Right cardiac atrium (tissue), 5 donors: ENCODE measurements at regions not wholly inside any gene's neighbourhood (a gene's known extent, or its start where the extent isn't known, plus 50 kb on each side); places are given as distances from the start of the nearest gene placed in this dataset.

Experiments used
- ATAC-seq, 2 donors: fragments of 200-7000 bp; cut with Tn5 transposase; one replicate each; pipeline versions ENCODE4 v1.8.0 to v1.9.1; 2020; ENCODE audit warnings: moderate library complexity in 2 of 2, mild to moderate bottlenecking in 1 of 2
- DNase-seq, 3 donors: peaks; one replicate each; pipeline ENCODE4 v3.0.0-alpha.2; 2020
- H3K27ac ChIP-seq: one replicate; pipeline ENCODE4 v1.5.1; 2013; ENCODE audit warnings: mild to moderate bottlenecking, low read length, control low read depth, moderate library complexity
- H3K27me3 ChIP-seq: one replicate; pipeline ENCODE4 v1.6.1; 2013; ENCODE audit not compliant: control insufficient read depth, insufficient read depth
- H3K4me1 ChIP-seq: one replicate; pipeline ENCODE4 v1.6.1; 2013; ENCODE audit warnings: low read length; ENCODE audit not compliant: control insufficient read depth, insufficient read depth
- H3K4me3 ChIP-seq: one replicate; pipeline ENCODE4 v1.5.1; 2013; ENCODE audit warnings: low read length, control low read depth
- H3K9me3 ChIP-seq: one replicate; pipeline ENCODE4 v1.6.1; 2013; ENCODE audit warnings: low read length; ENCODE audit not compliant: control insufficient read depth
- WGBS: extraction: QIAGEN DNeasy Blood & Tissue Kit; methylation state at CpG from one replicate; pipeline ENCODE4 v1.1.7; 2013; 5-methylcytosine and 5-hydroxymethylcytosine counted together
- intact Hi-C, 4 donors: fragments of 100-400 bp; cut with DNase I; formaldehyde crosslinking; loops; one replicate each; pipeline versions ENCODE4 v1.11.0 to v1.14.0; 2022 to 2023
- donor health status: healthy with polysubstance abuse.
- donor health status: DM: no; HTN: yes; CAD: no.
- donor health status: DM: no; HTN: no; CAD: no.
- donor health status: DM: no; HTN: yes; CAD: no; lungs with severe emphysema.
- donor health status: DM: yes; HTN: yes; CAD: no.

DNA sequence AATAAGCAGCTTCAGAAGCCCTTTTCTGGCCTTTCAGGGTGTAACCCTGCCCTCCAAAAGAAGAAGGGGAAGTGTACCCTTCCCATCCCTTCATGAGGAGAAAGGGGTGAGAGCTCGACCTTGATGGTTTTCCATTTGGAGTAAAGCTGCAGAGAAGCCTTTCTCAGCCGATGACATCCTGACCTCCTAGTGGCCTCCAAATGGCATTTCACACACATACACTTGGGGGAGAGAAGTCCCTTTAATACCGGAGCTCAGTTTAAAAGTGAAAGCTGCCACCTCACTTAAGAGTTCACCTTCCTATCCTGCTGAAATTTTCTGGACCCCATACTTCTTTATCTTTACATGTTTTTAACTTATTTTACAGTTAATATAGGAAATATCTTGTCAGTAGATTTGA is 716.7 kb downstream of the DCDC2C start:
- WGBS: 32% methylated on average over 3 of the region's 3 CpGs
- no peak overlapping the region for H3K4me3 ChIP-seq
- intact Hi-C loops: no loop called here
- H3K27ac ChIP-seq: no peak overlapping the region
- no peaks in the 10 kb centered on the region for H3K27me3 ChIP-seq
- DNase-seq (no peak), ATAC-seq (no peak)
- H3K4me1 ChIP-seq: no peaks in the 10 kb centered on the region
- H3K9me3 ChIP-seq: no peaks in the 10 kb centered on the region

DNA sequence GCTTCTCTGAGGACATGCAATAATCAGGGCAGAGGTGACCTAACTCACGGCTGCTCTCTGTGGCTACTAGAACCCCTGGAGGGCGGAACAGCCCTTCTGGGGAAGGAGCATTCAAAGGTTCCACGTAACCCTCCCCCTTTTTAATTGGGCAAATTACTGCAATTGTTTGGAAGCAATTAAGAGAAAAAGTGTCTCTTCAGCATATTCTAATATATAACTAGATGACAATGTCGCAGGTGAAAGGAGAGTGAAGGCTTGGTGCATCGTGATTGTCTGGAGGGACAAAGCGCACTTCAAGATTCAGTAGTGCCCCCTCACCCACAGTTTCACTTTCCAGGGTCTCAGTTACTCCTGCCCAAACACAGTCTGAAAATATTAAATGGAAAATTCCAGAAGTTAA is 720.8 kb downstream of the DCDC2C start:
- ATAC-seq: no peak
- 87% methylated on average over 6 of the region's 6 CpGs for WGBS
- H3K9me3 ChIP-seq: no peaks in the 10 kb centered on the region
- H3K27ac ChIP-seq: no peak overlapping the region
- DNase-seq: no peak
- H3K4me3 ChIP-seq: no peak overlapping the region
- no peaks in the 10 kb centered on the region for H3K4me1 ChIP-seq
- H3K27me3 ChIP-seq: no peaks in the 10 kb centered on the region
- intact Hi-C loops: no loop called here

DNA sequence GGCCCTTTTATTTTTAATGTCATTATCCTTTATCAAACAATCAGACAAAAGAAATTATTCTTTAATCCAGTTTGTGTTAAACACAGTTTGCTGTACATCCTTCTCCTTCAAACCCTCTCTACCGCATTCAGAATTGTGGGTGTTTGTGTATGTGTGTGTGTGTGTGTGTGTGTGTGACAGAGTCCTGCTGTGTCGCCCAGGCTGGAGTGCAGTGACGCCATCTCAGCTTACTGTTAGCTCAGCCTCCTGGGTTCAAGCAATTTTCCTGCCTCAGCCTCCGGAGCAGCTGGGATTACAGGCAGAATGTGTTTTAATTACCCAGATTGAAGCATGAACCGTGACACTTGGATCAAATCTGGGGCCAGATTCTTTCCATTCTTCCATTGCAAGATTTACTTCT is 723.7 kb downstream of the DCDC2C start:
- intact Hi-C loops: no loop called here
- no peak overlapping the region for H3K27ac ChIP-seq
- no peak for ATAC-seq
- WGBS: 73% methylated on average over 5 of the region's 5 CpGs
- no peak overlapping the region for H3K4me3 ChIP-seq
- H3K27me3 ChIP-seq: no peaks in the 10 kb centered on the region
- no peak for DNase-seq
- no peaks in the 10 kb centered on the region for H3K9me3 ChIP-seq
- no peaks in the 10 kb centered on the region for H3K4me1 ChIP-seq

DNA sequence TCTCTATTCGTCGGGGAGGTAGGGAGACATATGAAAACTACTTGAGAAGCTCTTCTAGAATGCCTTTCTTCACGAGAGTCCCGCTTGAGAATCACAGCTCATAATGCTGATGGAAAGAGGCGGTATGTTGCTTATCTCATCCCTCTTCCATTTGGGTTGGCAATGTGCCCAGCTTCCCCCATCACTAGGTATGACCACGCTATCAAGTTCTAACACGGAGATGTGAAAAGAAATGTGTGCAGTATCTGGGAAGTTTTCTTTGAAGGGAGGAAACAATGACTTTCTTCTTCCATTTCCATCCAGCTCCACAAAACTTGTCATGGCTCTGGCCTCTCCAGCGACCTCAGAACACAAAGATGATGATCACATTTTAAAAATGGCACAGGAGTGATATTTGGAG is 742.4 kb downstream of the DCDC2C start:
- no peak for ATAC-seq
- no peak for DNase-seq
- H3K4me1 ChIP-seq: no peaks in the 10 kb centered on the region
- WGBS: 23% methylated on average over 8 of the region's 8 CpGs
- no peak overlapping the region for H3K4me3 ChIP-seq
- H3K27ac ChIP-seq: no peak overlapping the region
- no peaks in the 10 kb centered on the region for H3K9me3 ChIP-seq
- intact Hi-C loops: no loop called here
- no peaks in the 10 kb centered on the region for H3K27me3 ChIP-seq

DNA sequence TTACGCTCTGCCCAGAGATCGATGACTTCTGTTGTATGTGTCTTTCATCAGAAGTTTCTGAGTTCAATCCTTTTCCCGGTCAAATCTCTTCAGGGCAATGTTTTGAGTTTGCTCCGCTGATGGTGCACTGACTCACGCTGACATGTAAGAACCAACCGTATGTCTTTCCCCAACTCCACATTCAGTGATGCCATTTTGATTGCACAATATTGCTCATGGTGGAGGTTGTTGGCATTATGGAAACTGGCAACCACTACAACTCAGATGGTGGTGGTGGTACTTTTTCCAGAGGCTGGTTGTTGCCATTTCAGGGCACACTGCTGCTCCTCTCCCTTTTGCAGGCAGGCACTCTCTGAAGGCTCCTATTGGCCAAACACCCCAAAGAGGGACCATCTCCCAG is 751.5 kb downstream of the DCDC2C start:
- Histone ChIP-seq H3K27me3 (no peaks in the 10 kb centered on the region), H3K9me3 (no peaks in the 10 kb centered on the region), H3K4me1 (no peaks in the 10 kb centered on the region), H3K27ac (no peak overlapping the region), H3K4me3 (no peak overlapping the region)
- DNase-seq (no peak), ATAC-seq (no peak)
- intact Hi-C loops: no loop called here
- WGBS: 88% methylated on average over 6 of the region's 6 CpGs

DNA sequence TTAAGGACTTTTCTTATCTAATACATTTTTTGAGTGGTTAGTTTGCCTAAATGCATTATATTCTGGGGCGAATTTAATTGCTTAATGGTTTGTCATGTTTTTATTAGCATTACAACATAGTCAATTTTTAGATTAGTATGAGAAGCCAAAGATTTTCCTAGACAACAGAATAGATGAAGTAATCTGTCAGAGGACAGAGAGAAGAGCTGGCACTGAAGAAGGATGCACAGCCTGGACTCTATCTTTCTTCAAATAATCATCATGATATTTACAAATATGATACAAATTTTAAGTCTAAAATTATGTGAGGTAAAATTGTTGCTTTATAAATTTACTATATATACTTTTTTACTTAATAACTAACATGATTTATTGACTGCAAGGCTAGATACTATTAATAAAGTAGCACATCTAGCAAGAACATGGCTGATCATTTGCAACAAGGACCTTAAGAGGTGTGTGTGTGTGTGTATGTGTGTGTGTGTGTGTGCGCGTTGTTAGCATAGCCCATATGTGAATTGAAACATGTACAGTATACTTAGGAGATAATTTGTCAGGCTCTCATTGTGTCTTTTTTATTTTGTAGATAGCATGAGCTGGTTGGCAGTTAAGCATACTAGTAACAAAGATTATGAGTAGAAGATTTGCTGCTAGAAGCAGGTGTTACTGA is 752.2 kb downstream of the DCDC2C start:
- Histone ChIP-seq H3K4me1 (no peaks in the 10 kb centered on the region), H3K9me3 (no peaks in the 10 kb centered on the region), H3K4me3 (no peak overlapping the region), H3K27ac (no peak overlapping the region), H3K27me3 (no peaks in the 10 kb centered on the region)
- ATAC-seq (no peak), DNase-seq (no peak)
- 83% methylated on average over 3 of the region's 3 CpGs for WGBS
- intact Hi-C loops: no loop called here

DNA sequence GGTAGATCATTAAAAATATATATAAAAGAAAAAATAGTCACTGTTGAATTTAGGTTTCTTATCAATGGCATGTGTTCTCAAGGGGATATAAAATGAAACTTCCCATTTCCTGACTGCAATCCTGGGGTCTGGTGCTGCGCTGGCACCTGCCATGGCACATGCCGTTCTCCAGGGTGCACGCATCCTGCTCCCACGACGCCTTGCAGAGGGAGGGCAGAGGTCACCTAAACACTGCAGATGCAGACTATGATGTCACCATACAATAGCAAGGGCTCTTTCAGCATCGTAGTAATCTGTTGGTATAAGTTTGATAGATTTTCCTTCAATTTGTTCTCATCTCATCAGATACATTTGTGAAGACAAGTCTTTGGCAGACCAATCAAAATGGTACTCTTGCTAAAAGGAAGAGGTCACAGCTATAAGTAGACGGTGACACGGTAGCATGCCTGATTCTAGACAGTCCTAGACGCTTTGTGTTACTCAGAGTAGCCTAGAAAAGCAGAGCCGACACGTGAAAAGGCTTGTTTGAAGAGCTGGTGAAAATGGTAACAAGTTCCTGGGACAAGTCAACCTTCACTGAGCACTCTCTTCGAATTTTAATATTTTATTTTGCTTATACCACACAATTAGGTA is 761.4 kb downstream of the DCDC2C start:
- H3K27ac ChIP-seq: no peak overlapping the region
- H3K4me3 ChIP-seq: no peak overlapping the region
- H3K4me1 ChIP-seq: no peaks in the 10 kb centered on the region
- intact Hi-C loops: no loop called here
- ATAC-seq: no peak
- DNase-seq: peak in 1 of 3 donors; percentile 20
- H3K9me3 ChIP-seq: no peaks in the 10 kb centered on the region
- 72% methylated on average over 12 of the region's 12 CpGs for WGBS
- H3K27me3 ChIP-seq: no peaks in the 10 kb centered on the region

DNA sequence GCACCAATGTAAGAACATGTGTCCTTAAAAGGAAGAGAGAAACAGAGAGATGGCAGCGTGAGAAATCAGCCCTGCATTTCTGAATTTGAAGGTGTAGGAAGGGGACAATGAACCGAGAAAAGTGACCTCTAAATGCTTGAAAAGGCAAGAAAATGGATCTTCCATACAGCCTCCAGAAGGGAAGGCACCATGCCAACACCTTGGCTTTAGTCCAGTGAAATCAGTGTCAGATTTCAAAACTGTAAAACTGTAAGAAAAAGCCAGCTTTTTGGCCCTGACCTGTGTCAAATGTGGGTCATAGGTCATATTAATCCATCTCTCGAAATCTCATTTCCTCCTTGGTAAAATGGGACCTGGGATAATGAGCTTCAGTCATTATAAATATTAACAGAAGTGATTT is 762.3 kb downstream of the DCDC2C start:
- intact Hi-C loops: no loop called here
- Histone ChIP-seq H3K27ac (no peak overlapping the region), H3K9me3 (no peaks in the 10 kb centered on the region), H3K4me3 (no peak overlapping the region), H3K4me1 (no peaks in the 10 kb centered on the region), H3K27me3 (no peaks in the 10 kb centered on the region)
- 63% methylated on average over 3 of the region's 3 CpGs for WGBS
- DNase-seq (no peak), ATAC-seq (no peak)

DNA sequence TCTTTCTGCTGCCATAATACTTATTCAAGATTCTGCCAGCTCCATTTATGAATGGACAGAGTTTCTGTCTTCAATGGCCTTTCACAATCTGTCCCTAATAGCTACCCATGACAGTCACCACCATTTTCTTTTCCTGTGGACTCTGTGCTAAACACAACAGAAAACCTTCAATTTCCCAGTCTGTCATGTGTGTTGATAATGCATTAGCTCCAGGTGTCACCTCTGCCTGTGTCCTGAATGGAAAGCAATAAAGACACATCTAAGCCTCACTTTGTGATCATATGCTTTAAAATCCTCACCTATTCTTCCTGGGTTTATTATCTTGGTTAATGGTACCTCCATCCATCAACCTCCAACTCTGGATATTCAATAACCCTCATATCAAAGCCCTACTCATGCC is 772.2 kb downstream of the DCDC2C start:
- Histone ChIP-seq H3K9me3 (no peaks in the 10 kb centered on the region), H3K27ac (no peak overlapping the region), H3K4me1 (no peaks in the 10 kb centered on the region), H3K27me3 (no peaks in the 10 kb centered on the region), H3K4me3 (no peak overlapping the region)
- ATAC-seq (no peak), DNase-seq (no peak)
- intact Hi-C loops: no loop called here

DNA sequence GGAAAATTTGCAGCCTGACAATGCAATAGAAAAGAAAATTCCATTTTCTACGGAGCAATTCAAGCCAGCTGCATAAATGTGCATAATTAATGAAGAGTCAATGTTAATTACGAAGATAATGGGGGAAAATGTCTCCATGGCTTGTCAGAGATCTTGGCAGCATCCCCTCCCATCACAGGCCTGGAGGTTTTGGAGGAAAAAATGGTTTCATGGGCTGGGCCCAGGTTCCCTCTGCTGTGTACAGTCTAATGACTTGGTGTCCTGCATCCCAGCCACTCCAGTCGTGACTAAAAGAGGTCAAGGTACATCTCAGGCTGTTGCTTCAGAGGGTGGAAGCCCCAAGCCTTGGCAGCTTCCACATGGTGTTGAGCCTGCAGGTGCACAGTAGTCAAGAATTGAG is 779.7 kb downstream of the DCDC2C start:
- Histone ChIP-seq H3K4me3 (no peak overlapping the region), H3K27ac (no peak overlapping the region), H3K27me3 (no peaks in the 10 kb centered on the region), H3K9me3 (no peaks in the 10 kb centered on the region), H3K4me1 (no peaks in the 10 kb centered on the region)
- 52% methylated on average over 3 of the region's 3 CpGs for WGBS
- ATAC-seq: no peak
- no peak for DNase-seq
- intact Hi-C loops: no loop called here

DNA sequence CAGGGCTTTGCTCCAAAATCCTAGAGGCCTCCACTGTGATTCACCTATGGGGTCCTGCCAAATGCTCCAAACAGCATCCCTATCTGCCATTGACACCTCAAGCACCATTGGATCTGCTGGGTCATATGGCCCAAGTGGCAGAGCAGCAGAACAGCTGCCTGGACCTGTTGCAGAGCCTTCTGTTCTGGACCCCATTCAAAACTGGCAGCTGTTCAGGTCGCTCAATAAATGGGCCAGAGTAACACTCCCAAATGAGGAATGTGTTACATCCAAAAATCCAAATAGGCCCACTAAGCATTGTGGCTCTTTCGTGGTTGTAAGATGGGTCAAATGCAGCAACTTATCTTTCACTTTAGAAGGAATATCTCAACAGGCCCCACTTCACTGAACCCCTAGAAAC is 783.6 kb downstream of the DCDC2C start:
- WGBS: 56% methylated on average over 2 of the region's 2 CpGs
- Histone ChIP-seq H3K9me3 (no peaks in the 10 kb centered on the region), H3K27ac (no peak overlapping the region), H3K4me3 (no peak overlapping the region), H3K27me3 (no peaks in the 10 kb centered on the region), H3K4me1 (no peaks in the 10 kb centered on the region)
- ATAC-seq: no peak
- no peak for DNase-seq
- intact Hi-C loops: no loop called here
